NCI-H1694 (cell line): ENCODE measurements at regions not wholly inside any gene's neighbourhood (a gene's known extent, or its start where the extent isn't known, plus 50 kb on each side); places are given as distances from the start of the nearest gene placed in this dataset.
A peak's percentile ranks its signal among the peaks of the same experiment; 100 is the strongest.
"Not testable (repeated sequence)": the region's sequence is repeated elsewhere in the genome, so short reads cannot be mapped to it uniquely, and the experiment has no call there.

Experiments used
- DNase-seq: peaks from one replicate; lab custom pipeline; 2025; lab: John Stamatoyannopoulos, UW

GRCh38 chr16:52051414-52052172 is 495.4 kb downstream of the TOX3 start:
- DNase-seq, result no peak

GRCh38 chr16:52050418-52050817 is 496.5 kb downstream of the TOX3 start:
- no peak for DNase-seq

- DNase-seq, result no peak
Observed at GRCh38 chr16:52035436-52035835, 511.5 kb downstream of the TOX3 start.

- no peak for DNase-seq
Observed at GRCh38 chr16:52034830-52035229, 512.1 kb downstream of the TOX3 start.

GRCh38 chr16:52033992-52034391 is 513.0 kb downstream of the TOX3 start:
- no peak for DNase-seq

GRCh38 chr16:52022980-52023379 is 524.0 kb downstream of the TOX3 start:
- DNase-seq, result no peak

GRCh38 chr16:52022177-52022576 is 524.8 kb downstream of the TOX3 start:
- DNase-seq, result no peak

GRCh38 chr16:52016387-52016786 is 530.6 kb downstream of the TOX3 start:
- DNase-seq, result no peak

GRCh38 chr16:52005551-52005950 is 541.4 kb downstream of the TOX3 start:
- no peak for DNase-seq

GRCh38 chr16:52004343-52004742 is 542.6 kb downstream of the TOX3 start:
- no peak for DNase-seq

GRCh38 chr16:52002026-52002425 is 544.9 kb downstream of the TOX3 start:
- DNase-seq, result no peak

- peak; percentile 53 for DNase-seq
Observed at GRCh38 chr16:51996516-51996915, 550.4 kb downstream of the TOX3 start.

GRCh38 chr16:51994597-51994996 is 552.3 kb downstream of the TOX3 start:
- DNase-seq, result peak; percentile 46

- DNase-seq, result no peak
Observed at GRCh38 chr16:51989637-51990230, 557.2 kb downstream of the TOX3 start.

GRCh38 chr16:51988977-51989376 is 558.0 kb downstream of the TOX3 start:
- no peak for DNase-seq

- no peak for DNase-seq
Observed at GRCh38 chr16:51987519-51987918, 559.4 kb downstream of the TOX3 start.

- no peak for DNase-seq
Observed at GRCh38 chr16:51986717-51987116, 560.2 kb downstream of the TOX3 start.

GRCh38 chr16:51986301-51986700 is 560.6 kb downstream of the TOX3 start:
- no peak for DNase-seq

GRCh38 chr16:51985126-51985525 is 561.8 kb downstream of the TOX3 start:
- DNase-seq, result no peak

- DNase-seq, result no peak
Observed at GRCh38 chr16:51984395-51984794, 562.5 kb downstream of the TOX3 start.

- DNase-seq, result peak; percentile 87
Observed at GRCh38 chr16:51982715-51983680, 563.9 kb downstream of the TOX3 start.

GRCh38 chr16:51981725-51982124 is 565.2 kb downstream of the TOX3 start:
- DNase-seq, result no peak

GRCh38 chr16:51977506-51977905 is 569.4 kb downstream of the TOX3 start:
- not testable (repeated sequence) for DNase-seq
